ENCODE measurements at regions not wholly inside any gene's neighbourhood (a gene's known extent, or its start where the extent isn't known, plus 50 kb on each side); places are given as distances from the start of the nearest gene placed in this dataset.

DNA sequence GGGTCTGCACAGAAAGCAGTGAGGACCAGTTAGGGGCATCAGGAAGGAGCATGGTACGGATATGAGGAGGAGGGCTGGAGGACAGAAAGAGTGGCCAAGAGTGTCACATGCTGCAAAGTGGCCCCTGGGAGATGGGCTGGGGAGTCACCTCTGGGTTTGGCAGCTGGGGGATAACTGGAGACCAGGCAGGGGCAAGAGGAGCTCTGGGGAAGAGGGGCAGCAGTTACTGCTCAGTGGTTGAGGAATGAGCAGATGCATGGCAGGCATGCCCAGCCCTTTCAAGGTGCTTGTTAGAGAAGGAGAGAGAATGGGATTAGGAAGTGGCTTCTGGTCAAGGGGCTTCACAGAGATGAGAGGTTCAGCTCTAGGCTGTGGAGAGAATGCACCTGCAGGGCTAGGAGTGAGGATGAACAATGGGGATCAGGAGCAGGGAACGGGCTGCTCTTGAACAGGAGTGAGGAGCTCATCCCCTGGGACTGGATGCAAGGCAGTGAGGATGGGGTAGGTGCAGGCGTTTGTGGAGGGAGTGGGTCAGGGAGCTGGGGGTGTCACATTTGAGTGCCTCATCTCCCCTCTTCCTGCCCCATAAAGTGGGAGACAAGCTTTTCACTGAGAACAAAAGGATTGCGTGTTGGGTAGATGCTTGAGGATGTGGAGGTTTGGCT, 127.5 kb downstream of the PAPOLA start:
- H2AFZ ChIP-seq (ENCODE audit: low read depth, low read length, poor library complexity, severe bottlenecking): no peak overlapping the region
- no TSS peak for BruUV-seq (replicated peaks)

More for the DNA sequence above, 127.5 kb downstream of the PAPOLA start:
- Histone ChIP-seq H3K4me1 (ENCODE audit: control insufficient read depth in 1 of 2, insufficient read depth in 2 of 2, low read length in 2 of 2) (no peaks in the 10 kb centered on the region; a peak in 1 of 4 replicates), H3K27ac (ENCODE audit: low read depth, low read length) (no peak overlapping the region), H3K9ac (ENCODE audit: low read length) (no peak overlapping the region), H4K20me1 (ENCODE audit: insufficient read depth) (no peaks in the 10 kb centered on the region), H3K9me2 (ENCODE audit: insufficient read depth) (no peaks in the 10 kb centered on the region), H3K4me3 (replicated peaks in 1 of 2; ENCODE audit: low read depth in 1 of 2, low read length in 2 of 2) (no peak overlapping the region), H3K27me3 (ENCODE audit: insufficient read depth, low read length) (peaks cover 7% of the 10 kb centered on the region; the same call in 1 of the 2 replicates), H3K79me2 (ENCODE audit: insufficient read depth, low read length) (no peaks in the 10 kb centered on the region), H3K36me3 (ENCODE audit: control insufficient read depth in 1 of 2, insufficient read depth in 2 of 2, low read length in 2 of 2) (no peaks in the 10 kb centered on the region), H3K9me3 (ENCODE audit: control insufficient read depth in 1 of 2, insufficient read depth in 1 of 2, low read depth in 1 of 2, low read length in 2 of 2) (no peaks in the 10 kb centered on the region), H3K4me2 (ENCODE audit: low read length) (no peak overlapping the region)
- no peak for ATAC-seq
- intact Hi-C loops (cut with micrococcal nuclease): no loop called here
- ChIA-PET RAD21 (ENCODE audit: low non-redundant PET in 1 of 2, low total read pairs in 2 of 2, uncharacterized antibody in 2 of 2, unreplicated experiment in 2 of 2) (no interaction called here), POLR2A (no interaction called here), CTCF (no interaction called here)
- TF ChIP-seq, protein P1, sequence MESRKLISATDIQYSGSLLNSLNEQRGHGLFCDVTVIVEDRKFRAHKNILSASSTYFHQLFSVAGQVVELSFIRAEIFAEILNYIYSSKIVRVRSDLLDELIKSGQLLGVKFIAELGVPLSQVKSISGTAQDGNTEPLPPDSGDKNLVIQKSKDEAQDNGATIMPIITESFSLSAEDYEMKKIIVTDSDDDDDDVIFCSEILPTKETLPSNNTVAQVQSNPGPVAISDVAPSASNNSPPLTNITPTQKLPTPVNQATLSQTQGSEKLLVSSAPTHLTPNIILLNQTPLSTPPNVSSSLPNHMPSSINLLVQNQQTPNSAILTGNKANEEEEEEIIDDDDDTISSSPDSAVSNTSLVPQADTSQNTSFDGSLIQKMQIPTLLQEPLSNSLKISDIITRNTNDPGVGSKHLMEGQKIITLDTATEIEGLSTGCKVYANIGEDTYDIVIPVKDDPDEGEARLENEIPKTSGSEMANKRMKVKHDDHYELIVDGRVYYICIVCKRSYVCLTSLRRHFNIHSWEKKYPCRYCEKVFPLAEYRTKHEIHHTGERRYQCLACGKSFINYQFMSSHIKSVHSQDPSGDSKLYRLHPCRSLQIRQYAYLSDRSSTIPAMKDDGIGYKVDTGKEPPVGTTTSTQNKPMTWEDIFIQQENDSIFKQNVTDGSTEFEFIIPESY (IDR thresholded peaks at IDR 0.05; ENCODE audit: extremely low read depth, insufficient replicate concordance, low read length): no peak
- no peak for TF ChIP-seq SP1 (IDR thresholded peaks at IDR 0.05; ENCODE audit: low read depth)
- TF ChIP-seq ZFX (IDR thresholded peaks at IDR 0.05): no peak
- TF ChIP-seq SIN3A (IDR thresholded peaks at IDR 0.05; ENCODE audit: low read depth): no peak
- TF ChIP-seq FOSL1 (IDR thresholded peaks at IDR 0.05; ENCODE audit: low read depth): no peak
- no peak for TF ChIP-seq YY1 (IDR thresholded peaks at IDR 0.05; ENCODE audit: extremely low read depth, insufficient replicate concordance, low read depth, low read length)
- no peak for TF ChIP-seq POLR2AphosphoS5 (IDR thresholded peaks at IDR 0.05; ENCODE audit: low read depth, low read length)
- no peak for TF ChIP-seq ELF1 (IDR thresholded peaks at IDR 0.05; ENCODE audit: borderline replicate concordance, low read depth)
- no peak for TF ChIP-seq REST (IDR thresholded peaks at IDR 0.05; ENCODE audit: low read depth)
- TF ChIP-seq, protein P2, sequence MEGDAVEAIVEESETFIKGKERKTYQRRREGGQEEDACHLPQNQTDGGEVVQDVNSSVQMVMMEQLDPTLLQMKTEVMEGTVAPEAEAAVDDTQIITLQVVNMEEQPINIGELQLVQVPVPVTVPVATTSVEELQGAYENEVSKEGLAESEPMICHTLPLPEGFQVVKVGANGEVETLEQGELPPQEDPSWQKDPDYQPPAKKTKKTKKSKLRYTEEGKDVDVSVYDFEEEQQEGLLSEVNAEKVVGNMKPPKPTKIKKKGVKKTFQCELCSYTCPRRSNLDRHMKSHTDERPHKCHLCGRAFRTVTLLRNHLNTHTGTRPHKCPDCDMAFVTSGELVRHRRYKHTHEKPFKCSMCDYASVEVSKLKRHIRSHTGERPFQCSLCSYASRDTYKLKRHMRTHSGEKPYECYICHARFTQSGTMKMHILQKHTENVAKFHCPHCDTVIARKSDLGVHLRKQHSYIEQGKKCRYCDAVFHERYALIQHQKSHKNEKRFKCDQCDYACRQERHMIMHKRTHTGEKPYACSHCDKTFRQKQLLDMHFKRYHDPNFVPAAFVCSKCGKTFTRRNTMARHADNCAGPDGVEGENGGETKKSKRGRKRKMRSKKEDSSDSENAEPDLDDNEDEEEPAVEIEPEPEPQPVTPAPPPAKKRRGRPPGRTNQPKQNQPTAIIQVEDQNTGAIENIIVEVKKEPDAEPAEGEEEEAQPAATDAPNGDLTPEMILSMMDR (IDR thresholded peaks at IDR 0.05 in 2 of 3, conservative IDR thresholded peaks at IDR 0.05 in 1 of 3; ENCODE audit: borderline replicate concordance in 1 of 3, insufficient read depth in 1 of 3, low read depth in 2 of 3, low read length in 2 of 3): no peak
- no peak for TF ChIP-seq JUND (IDR thresholded peaks at IDR 0.05)
- TF ChIP-seq ATF3 (IDR thresholded peaks at IDR 0.05): no peak
- no peak for TF ChIP-seq EGR1 (IDR thresholded peaks at IDR 0.05; ENCODE audit: low read depth)
- no peak for TF ChIP-seq RAD21 (IDR thresholded peaks at IDR 0.05; ENCODE audit: low read depth)
- TF ChIP-seq POLR2A (IDR thresholded peaks at IDR 0.05; ENCODE audit: borderline replicate concordance, extremely low read depth, insufficient read depth, insufficient read length): no peak
- no peak for TF ChIP-seq MAX (IDR thresholded peaks at IDR 0.05)
- no peak for TF ChIP-seq TCF7L2 (IDR thresholded peaks at IDR 0.05; ENCODE audit: borderline replicate concordance, extremely low read depth, insufficient read depth, insufficient read length)
- no peak for DNase-seq (ENCODE audit: low read depth, low spot score)
